ENCODE measurements at regions not wholly inside any gene's neighbourhood (a gene's known extent, or its start where the extent isn't known, plus 50 kb on each side); places are given as distances from the start of the nearest gene placed in this dataset.

- TF ChIP-seq PHF8 (conservative IDR thresholded peaks at IDR 0.05; ENCODE audit: low read depth, low read length) (no peak), NRF1 (IDR thresholded peaks at IDR 0.05; ENCODE audit: low read depth, low read length) (no peak), ASH2L (IDR thresholded peaks at IDR 0.05; ENCODE audit: low read length) (no peak), BACH1 (IDR thresholded peaks at IDR 0.05; ENCODE audit: low read length) (no peak), CTCF (IDR thresholded peaks at IDR 0.05; ENCODE audit: control extremely low read depth in 1 of 3, insufficient read depth in 1 of 3, low read depth in 1 of 3, low read length in 3 of 3) (no peak)
Measured at GRCh38 chr1:166552706-166553105, 286.6 kb upstream of the POGK start (continued).

All from H1 (cell line).